ENCODE measurements at regions not wholly inside any gene's neighbourhood (a gene's known extent, or its start where the extent isn't known, plus 50 kb on each side); places are given as distances from the start of the nearest gene placed in this dataset.

DNA sequence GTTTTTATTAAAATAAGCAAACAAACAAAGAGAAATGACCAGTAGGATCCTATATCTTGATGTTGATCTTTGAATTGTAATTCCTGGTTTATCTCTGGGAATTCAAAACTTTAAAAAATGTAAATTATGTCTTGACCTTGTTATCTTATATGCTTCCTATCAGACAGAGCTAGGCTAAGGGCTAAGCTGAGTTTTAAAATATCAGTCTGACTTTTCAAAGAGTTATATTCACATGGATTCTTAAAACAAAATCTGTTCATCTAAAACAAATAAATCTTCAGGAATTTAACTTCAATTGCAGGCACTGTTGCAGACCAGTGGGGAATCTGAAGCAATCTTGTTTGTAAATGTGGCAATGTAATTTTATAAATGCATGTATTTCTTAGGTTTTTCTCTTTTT is 1144.1 kb downstream of the LRFN5 start:
- DNase-seq (ENCODE audit: low read depth): peak; percentile 1

DNA sequence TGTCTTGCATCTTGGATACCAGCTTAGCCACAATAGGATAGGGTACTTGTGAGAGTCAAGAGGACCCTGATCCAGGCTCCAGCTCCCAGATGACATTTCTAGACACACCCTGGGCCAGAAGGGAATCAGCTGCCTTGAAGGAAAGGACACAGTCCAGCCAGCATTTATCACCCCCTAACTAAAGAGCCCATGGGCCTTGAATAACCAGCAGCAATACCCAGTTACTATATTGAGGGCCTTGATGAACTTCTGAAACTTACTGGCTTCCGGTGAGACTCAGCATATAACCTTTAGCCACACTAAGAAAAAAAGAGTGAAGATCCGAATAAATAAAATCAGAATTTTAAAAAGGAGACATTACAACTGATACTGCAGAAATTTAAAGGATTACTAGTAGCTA is 1135.4 kb downstream of the LRFN5 start:
- no peak for DNase-seq (ENCODE audit: low read depth)

DNA sequence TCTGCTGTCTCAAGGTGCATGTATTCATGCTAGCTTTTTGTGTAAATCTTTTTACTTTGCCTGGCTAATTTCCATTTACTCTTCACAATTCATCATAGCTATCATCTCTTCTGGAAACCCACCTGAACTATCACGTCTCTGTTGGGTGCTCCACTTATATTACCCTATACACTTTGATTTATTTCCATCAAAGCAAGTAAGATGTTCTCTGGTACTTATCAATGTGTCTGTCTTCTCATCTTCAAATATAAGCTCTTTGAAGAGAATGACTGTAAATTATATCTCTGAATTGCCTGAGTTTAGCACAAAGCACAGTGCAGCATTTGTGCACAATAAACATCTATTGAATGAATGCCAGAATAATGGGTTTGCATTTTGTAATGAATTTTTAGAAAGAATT is 1129.7 kb downstream of the LRFN5 start:
- DNase-seq (ENCODE audit: low read depth): no peak

DNA sequence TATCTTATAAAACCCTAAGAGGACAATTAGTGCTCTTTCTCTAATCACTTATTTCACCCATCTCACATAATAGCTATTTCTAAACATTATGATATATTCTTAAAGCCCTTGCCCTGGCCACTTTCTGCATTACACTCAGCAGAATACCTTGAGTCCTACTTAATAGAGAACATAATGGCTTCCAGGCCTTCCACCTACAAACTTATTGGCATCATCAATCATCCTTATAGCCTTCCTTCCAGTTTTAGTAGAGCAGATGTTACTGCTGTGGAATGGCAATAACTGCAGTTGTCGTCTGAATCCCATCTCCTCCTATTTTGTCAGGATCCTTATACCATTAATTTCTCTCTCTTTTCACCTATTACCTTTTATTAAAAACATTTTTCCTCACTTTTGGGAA is 1127.4 kb downstream of the LRFN5 start:
- no peak for DNase-seq (ENCODE audit: low read depth)

DNA sequence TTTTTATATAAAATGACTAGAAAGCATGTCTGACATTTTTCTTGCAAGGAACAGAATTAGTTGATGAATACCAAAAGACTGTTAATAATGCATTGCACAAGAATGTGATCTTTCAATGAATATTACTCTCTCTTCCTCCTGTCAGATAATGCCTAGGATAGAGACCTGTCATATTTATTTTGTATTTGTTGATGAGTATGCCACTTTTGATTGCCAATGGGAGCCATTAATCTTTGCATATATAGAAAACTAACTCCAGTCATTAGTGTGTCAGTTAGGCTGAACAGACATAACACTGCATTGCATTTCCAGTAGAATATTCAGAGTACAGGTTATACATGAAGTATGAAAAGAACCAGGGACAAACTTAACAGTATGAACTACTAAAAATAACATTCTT is 1125.3 kb downstream of the LRFN5 start:
- DNase-seq (ENCODE audit: low read depth): no peak

DNA sequence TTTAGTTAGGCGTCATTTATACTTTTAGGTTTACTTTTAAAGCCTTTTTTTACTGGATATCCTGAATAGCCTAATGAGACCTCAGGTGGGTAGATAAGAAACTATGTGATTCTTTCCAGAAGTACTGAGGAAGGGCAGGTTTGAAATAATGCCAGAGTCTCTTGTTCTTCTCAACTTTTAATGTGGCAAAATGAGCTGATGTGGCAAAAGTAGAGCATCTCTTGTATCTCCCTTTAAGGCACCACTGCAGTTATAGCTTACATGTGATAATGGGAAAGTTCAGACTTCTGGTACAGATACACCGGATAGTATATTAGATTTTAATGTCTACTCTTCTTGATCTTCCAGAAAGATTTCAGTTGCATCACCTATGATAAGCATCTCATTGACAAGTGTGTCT is 1124.8 kb downstream of the LRFN5 start:
- DNase-seq (ENCODE audit: low read depth): no peak

DNA sequence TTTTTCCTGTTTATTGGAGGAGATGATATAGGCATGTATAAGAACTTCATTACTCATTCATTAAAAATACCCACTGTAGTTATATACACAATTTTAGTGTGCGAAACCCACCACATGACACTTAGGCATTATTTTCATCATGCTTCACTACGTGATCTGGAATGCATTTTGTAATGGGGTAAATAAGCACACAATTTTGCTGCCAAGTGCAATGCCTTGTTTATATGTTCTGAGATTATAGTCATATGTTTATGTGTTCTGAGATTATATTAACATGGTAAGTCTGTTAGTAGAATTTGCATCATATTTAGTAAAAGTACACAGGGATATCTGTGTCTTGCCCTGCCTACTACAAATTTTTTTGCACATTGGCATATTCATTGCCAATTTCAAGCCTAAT is 1123.0 kb downstream of the LRFN5 start:
- DNase-seq (ENCODE audit: low read depth): no peak

DNA sequence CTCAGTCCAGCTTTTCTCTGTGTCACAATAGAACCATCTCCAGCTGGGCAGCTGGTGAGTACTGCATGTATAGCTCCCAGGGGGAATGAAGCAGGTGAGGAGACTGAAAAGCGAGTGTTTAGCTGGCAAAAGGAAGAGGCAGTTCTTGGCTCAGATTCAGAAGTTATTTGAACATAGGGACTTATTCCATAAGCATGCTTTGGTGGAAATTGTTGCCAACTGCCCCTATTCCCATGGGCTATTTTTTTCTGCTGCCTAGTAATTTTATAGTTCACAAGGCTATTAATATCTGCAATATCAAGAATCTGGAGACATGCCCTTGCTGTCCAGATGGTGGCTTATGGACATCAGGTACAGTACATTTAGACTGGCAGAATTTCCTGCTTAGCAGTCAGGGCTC is 1112.7 kb downstream of the LRFN5 start:
- no peak for DNase-seq (ENCODE audit: low read depth)

DNA sequence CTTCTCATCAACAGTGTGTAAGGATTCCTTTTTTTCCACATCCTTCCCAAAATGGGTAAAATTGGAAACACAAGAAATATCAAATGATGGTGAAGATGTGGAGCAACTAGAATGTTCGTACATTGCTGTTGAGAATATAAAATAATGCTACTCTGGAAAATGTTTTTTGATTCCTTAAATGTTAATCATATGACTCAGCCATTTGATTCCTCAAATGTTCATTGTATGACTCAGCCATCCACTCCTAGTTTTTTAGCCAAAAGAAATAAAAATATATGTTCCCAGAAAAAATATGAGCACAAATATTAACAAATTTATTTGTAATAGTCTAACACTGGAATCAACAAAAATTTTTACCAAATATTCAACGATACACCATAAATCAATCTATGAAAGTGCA is 1108.6 kb downstream of the LRFN5 start:
- peak; percentile 64 for DNase-seq (ENCODE audit: low read depth)

DNA sequence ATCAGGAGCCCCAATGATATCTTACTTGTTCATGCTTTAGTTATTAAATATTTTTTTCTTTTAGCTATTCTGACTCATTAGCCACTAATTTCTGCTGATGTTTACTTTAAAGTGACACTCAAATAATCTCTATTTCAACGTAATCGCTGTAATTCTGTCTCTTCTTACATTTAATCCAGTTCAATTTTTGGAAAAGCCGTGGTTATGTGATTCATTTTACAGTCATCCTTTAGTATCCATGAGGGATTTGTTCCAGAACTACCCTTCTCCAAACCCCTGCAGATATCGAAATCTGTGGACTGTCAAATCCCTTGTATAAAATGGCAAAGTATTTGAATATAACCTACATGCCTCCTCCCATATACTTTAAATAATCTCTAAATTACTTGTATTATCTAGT is 1103.4 kb downstream of the LRFN5 start:
- peak; percentile 7 for DNase-seq (ENCODE audit: low read depth)

DNA sequence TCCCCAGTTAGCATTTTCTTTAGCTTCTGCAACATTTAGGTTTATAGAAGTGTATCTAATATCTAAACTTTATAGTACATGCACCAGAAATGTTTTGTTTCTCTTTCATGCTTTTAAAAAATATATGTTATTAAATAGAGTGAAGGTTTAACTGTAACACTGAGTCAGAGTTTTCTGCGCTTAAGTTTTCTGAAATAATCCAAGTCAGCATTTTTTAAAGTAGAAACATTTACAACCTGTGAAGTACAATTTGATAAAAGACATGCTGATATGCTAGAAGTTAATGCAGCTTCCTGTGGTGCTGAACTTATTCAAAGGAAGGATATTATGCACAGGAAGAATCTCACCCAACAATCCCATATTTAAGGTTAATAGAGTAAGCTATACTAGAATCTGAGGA is 1096.8 kb downstream of the LRFN5 start:
- no peak for DNase-seq (ENCODE audit: low read depth)

DNA sequence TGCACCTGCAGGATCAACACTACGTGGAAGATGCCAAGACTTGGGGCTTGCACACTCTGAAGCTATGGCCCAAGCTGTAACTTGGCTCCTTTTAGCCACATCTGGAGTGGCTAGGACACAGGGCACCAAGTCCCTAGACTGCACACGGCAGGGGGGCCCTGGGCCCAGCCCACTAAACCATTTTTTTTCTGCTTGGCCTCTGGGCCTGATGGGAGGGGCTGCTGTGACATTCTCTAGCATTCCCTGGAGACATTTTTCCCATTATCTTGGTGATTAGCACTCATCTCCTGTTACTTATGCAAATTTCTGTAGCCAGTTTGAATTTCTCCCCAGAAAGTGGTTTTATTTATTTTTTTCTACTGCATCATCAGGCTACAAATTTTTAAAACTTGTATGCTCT is 1080.7 kb downstream of the LRFN5 start:
- DNase-seq (ENCODE audit: low read depth): no peak

DNA sequence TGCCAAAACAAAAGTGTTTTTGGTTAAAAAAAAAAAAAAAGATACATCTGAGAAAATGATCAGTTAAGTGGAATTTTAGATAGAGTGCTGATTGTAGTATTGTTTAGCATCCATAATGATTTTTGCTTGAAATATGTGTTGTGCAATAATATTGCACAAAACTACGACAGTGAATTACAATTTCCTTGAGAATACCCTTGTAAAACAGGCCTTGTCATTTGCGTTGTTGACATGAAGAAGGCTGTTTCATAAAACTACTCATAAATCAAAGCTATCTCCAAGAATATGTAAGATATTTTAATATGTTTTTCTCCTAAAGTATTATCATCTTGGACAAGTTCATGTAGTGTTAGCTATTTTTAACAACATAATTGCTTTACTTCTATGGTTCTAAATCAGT is 1077.0 kb downstream of the LRFN5 start:
- DNase-seq (ENCODE audit: low read depth): peak; percentile 11

DNA sequence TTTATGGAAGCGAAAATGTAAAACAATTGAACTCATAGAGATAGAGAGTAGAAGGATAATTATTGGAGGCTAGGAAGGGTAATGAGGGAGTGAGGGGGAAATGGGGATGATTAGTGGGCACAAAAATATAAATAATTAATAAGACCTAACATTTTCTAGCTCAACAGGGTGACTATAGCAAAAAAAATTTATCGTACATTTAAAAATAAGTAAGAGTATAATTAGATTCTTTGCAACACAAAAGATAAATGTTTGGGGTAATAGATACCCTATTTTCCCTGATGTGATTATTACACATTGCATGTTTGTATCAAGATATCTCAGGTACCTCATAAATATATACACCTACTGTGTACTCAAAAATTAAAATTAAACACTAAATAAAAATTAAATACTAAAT is 1070.0 kb downstream of the LRFN5 start:
- no peak for DNase-seq (ENCODE audit: low read depth)

DNA sequence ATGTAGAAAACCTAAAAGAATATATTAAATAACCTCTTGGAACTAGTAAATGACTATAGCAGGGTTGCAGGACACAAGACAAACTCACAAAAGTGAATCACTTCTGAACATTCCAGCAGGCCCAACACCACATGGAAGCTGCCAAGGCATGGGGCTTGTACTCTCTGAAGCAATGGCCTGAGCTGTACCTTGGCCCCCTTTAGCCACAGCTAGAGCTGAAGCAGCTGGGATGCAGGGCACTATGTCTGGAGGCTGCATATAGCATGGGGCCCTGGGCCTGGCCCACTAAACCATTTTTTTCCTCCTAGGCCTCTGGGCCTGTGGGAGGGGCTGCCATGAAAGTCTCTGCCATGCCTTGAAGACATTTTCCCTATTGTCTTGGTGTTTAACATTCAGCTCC is 1067.3 kb downstream of the LRFN5 start:
- DNase-seq (ENCODE audit: low read depth): no peak

DNA sequence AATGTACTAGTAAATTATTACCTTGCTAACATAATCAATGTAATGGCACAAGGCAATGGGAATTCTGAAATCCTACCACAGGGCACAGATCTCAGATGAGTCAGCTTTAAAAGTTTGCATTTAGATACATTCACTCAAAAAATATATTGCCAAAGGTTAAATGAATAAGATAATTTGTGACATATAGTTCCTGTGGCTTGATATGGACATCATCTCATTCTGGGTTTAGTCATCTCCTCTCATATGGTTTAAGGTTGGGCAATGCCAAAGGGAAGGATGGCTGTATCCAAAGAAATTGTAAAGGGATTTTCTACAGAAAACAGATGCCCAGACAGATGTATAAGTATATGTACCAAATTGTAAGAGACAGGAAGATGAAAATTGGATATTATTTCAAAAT is 1065.0 kb downstream of the LRFN5 start:
- DNase-seq (ENCODE audit: low read depth): no peak

DNA sequence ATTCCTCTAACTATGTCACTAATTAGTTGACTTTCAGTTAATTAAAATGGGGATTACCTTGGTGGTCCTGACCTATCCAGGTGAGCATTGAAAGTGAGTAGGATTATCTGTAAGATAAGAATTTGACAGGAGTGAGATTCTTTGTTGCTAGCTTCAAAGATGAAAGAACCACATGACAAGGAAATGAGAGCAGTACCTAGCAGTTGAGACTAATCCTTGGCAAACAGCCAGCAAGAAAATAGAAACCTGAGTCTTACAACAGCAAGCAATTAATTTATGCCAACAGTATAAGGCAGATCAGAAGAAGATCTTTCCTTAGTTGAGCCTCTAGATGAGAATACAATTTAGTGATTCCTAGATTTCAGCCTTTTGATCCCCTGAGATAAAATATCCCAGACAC is 1058.4 kb downstream of the LRFN5 start:
- DNase-seq (ENCODE audit: low read depth): peak; percentile 8

DNA sequence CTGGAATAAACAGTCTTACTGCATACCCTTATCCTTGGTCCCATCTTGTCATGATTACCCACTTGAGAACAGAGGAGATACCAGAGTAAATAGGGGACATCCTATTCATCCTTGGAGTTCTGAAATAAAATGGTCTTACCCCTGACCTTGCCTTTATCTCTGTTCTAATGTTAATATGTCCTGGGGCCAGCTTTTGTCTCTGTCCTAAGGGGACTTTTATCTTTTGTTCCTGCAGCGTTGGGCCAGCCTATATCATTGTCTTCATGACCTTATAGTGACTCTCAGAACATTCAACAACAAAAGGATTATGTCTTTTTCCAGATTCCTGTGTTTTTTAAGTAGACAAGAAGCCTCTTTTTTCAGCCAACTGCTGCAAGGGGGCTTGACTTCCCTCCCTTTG is 1057.5 kb downstream of the LRFN5 start:
- DNase-seq (ENCODE audit: low read depth): no peak

DNA sequence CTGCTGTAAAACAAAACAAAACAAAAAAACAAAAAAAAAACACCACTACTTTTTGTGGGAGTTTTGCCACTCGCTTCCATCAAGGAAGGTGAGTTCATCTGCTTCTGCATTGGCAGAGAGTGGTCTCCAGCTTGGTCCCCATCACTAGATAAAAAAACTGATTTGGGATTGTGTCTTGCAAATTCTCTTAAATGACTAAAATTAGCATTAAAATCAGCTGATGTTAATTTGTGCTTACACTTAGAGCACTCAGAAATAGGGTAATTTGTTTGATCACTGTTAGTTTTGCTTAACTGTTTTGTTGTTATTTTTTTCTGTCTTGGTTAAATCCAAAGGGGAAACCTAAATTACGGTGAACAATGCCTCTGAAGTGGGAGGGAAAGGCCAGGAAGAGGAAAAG is 1048.0 kb downstream of the LRFN5 start:
- no peak for DNase-seq (ENCODE audit: low read depth)

DNA sequence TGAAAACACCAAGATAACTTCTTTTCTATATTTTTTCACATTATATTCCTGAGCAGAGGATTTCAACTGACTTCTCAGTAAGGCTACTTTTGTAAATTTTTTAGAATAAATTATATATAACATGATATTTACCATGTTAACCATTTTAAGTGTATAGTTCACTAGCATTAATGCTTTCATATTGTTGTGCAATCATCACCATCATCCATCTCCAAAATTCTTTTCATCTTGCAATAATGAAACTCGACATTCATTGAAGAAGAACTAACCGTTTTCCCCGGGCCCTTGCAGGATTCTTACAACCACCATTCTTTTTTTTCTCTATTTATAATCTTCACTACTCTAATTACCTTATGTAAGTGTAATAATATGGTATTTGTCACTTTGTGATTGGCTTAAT is 1036.1 kb downstream of the LRFN5 start:
- no peak for DNase-seq (ENCODE audit: low read depth)

DNA sequence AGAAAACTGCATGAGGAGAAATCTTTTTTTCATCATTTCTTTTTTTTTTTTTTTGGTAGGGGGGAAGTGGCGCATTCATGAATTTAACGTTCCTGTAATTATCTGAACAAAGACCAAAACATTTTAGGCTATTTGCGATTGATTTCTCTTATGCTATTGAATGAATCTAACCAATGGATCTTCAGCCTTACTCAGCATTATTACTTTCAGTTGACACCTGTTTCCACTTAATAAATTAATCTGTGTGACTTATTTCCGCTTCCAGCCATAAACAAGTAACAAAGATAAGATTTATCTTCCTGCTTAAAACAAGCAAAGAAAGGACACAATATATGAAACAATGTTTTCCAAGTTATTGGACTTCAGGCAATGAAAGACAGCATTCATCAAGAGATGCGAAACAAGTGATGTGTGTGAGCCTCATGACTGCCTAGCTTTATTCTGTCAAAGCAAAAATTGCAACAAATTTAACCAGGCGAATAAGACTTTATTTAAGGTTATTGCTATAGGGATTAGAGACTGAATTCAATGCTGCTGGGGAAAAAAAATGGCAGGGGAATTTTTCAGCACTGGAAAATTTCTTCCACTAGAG is 1026.9 kb downstream of the LRFN5 start:
- no peak for DNase-seq (ENCODE audit: low read depth)

DNA sequence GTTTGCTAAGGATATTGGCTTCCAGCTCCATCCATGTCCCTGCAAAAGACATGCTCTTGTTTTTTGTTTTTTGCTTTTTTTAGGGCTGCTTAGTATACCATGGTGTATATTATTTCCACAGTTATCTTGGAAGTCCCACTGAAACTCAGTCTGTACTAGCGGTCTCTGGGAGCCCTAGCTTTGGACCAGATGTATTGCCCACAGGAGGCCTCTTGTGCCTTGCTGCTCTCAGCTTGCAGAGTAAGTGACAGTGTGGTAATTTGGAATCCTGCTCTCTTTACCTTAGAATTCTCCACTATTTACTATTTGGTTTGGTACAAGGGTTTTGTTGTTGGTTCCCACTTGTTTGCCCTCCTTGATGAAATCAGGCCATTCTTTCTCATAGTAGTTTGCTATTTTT is 1022.9 kb downstream of the LRFN5 start:
- DNase-seq (ENCODE audit: low read depth): no peak

DNA sequence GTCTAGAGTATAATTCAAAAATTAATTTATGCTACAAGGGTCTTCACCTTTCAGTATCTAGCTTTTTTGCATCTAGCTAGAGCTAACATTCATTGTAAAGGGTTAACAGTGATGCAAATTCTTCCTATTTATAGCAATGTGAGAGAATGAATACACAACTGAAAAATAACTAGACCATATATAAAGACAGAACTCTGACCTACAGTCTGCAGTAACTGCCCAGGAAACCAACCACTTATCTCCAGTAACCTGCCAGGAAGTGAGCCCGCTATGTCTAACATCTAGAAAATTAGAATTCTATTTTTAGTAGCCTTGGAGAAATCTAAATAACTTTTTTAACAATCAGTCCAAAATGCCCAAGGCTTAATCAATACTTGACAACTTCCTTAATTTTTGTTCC is 1021.9 kb downstream of the LRFN5 start:
- DNase-seq (ENCODE audit: low read depth): no peak

DNA sequence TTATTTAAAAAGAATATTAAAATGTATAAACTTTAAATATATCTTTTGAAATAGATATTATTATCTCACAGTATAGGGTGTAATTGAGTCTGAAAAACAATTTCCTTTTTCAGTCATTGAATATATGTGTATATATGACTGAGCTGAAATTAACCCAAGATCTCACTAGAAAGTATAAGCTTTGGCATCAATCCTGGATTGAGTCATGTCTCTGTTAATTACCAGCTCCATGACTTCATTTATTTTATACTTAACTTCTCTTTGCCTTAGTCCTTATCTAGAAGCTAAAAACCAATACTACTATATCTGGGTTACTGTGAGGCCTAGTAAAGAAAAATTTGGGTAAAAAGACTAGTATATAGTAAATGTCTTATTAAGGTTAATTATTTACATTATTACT is 1020.3 kb downstream of the LRFN5 start:
- no peak for DNase-seq (ENCODE audit: low read depth)

Measured in iris pigment epithelial cell (primary cell).